Stimulated activated CD4-positive, alpha-beta T cell treated with anti-CD3 and anti-CD28 coated beads, Interleukin-4, amount 100 ng/mL, for 48 hours (primary cell): ENCODE measurements at regions not wholly inside any gene's neighbourhood (a gene's known extent, or its start where the extent isn't known, plus 50 kb on each side); places are given as distances from the start of the nearest gene placed in this dataset.

ENCODE experiments used
- DNase-seq, 2 donors: peaks; one replicate each; pipeline ENCODE4 v3.0.0-alpha.2; 2020; ENCODE audit warnings: low read depth in 2 of 2

DNA sequence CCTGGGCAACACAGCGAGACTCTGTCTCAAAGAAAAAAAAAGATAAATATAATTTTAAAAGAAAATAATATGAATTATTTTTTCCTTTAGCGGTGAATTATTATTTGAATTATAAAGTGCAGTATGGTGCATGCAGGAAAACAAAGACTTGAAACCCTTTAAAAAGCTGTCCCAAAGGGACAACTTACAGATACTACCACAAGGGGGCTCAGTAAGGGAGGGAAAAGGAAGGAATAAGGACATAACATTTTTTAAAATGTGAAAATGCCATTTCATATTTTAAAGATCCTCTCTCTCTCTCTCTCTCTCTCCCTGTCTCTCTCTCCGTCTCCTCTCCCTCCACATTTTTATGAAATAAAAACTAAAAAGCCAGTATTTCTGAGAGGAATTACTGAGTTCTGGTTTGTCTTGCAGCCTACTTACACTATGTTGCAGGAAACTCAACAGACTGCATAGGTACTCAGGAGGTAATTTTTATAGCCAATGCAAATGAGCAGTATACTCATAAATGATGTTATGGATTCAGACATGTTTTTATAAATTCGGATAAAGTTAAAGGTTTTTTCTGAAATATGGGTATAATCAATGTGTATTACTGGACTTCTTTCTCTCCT, 455.0 kb upstream of the GJE1 start:
- no peak for DNase-seq

DNA sequence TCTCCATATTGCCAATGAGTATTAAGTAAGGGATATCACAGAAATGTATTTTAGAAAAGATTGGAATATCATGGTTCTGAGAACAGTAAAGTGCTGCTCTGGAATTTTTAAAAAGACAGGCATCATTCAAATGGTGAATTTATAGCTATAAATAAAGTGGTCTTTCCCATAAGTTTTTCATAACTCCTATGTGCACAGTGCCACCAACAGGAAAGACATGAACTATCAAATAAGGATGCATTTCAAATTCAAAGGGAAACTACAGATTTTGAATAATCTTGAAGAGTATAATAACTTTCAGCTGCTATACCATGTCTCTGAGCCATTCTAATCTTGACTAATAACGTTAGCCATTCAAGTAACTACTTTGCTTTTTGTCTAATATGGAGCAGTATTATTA, 456.8 kb upstream of the GJE1 start:
- no peak for DNase-seq

DNA sequence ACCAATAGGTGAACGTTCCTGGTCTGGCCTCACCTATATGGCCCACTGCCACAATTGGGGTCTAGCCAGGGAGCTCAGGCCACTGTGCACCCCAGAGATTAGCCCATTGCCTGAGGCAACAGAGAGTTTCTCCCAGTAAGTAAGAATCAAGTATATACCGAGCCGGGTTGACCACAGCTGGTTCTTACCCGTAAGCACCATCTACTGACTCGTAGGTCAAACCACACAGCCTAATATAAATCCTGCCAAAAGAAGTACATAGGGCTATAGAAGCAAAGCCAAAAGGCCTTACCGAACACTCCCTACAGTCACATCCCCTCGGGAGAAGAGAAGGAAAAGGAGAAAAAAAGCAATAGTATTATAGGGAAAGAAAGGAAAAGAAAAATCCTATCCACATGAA, 463.6 kb upstream of the GJE1 start:
- no peak for DNase-seq

DNA sequence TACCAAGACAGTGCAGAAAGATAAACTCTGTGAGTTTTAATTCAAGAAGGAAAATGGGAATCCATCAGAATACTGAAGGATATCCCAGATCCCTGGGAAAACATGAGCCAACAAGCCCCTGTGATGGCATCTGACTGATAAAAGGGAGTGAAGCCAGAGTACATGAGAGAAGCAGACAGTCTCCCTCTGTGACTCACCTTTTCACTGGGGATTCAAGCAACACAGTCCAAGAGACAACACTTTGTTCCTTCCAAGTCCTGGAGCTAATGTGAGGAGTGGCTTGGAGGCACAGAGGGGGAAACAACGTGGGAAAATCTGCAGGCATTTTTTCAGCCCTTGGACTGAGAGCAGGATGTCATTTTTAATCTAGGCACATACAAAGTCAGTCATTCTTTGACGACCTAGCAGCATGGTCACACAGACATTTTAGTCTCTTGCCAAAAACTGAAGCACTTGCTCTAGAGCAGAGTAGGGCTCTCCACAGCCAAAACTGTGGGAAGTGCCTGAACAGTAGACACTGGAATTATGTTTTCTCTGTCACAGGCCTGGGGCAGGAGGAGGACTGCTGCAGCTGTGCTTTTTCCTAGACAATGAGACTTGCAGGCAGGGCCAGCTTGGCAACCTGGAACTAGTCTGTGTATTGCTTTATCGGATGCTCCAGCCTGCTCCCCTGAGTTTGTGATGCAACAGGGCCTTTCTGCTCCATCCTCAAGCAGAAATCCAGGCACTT, 465.0 kb upstream of the GJE1 start:
- no peak for DNase-seq

DNA sequence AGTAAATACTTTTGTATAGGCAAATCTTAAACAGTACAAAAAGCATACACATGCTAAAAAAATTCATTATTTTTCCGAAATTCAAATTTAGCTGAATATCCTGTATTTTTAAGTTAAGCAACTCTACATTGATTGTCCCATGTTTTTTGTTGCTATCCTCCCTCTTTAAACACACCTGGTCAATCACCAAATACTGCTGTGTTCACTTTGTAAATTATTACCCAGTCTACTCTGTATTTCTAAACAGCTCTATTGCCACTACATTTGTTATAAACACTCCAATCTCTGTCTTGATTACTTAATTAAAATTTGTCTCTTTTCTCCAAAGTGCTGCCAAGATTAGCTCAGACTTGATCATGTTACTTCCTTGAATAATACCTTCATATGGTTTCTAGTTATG, 466.5 kb upstream of the GJE1 start:
- no peak for DNase-seq

DNA sequence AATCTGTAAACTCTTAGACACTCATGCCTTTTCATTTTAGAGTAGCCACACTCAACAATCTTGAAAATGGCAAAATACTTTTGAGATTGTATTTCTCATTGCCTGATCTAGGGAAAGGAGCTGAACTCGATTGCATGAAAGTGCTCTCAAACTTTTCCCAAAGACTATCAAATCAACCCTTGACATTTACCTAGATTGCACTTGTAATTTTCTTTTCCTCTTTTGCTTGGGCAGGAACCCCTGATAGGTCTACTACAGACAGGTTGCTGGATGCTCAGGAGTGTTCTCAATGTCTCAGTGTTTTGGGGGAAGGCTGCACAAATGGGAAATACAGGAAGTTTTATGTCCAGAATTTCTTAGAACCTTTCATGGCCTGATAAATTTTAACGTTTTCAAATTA, 468.0 kb upstream of the GJE1 start:
- no peak for DNase-seq

DNA sequence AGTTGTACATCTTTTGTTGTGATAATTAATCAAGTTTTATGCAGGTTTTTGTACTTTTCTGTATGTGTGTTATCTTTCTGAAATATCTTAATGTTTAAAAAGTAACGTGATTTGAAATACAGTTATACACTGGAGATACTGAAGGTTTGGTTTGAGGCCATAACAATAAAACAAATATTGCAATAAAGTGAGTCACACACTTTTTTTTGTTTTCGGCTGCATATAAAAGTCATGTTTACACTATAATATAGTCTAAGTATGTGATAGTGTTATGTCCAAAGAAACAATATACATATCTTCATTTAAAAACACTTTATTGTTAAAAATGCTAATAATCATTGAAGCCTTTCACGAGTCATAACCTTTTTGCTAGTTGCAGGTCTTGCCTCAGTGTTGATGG, 473.1 kb upstream of the GJE1 start:
- no peak for DNase-seq

DNA sequence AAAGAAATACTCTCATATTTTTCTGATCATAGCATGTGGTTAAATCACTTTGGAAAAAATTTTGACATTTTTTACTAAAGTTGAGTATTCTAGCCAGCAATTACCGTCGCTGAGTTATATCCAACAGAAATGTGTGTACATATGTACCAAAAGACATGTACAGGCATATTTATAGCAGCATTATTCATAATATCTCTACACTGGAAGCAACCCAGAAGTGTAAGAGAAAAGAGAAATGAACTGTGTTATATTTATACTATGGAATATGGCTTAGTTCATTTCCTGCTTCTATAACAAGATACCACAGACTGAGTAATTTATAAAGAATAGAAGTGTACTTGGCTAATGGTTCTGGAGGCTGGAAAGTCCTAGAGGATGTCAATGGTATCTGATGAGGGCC, 474.0 kb upstream of the GJE1 start:
- no peak for DNase-seq

DNA sequence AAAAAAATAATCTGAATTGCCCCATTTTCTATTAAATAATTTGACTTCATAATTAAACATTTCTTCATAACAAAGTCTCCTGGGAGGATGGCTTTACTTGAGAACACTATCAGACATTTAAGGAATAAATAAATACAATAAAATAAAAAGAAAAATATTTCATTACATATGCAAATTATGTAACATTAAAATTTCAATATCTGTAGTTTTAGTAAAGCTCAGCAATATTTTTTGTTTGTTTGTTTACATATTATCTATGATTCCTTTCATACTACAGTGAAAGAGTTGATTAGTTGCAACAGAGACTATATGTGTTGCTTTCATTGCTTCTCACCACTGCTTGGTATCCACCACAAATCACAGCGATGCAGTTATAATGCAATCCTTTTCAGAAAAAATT, 474.9 kb upstream of the GJE1 start:
- no peak for DNase-seq

DNA sequence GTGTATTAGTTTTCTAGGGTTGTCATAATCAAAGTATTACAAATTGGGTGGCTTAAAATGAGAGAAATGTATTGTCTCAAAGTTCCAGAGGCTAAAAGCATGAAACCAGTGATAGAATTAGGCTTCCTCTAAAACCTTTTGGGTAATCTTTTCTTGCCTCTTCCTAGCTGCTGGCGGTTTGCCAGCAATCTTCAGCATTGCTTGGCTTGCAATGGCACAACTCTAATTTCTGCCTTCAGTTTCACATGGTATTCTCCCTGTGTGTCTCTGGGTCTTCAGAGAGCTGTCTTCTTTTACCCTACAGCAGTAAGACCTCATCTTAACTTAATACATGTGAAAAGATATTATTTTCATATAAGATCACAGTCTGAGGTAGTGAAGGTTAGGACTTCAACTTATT, 479.1 kb upstream of the GJE1 start:
- no peak for DNase-seq

DNA sequence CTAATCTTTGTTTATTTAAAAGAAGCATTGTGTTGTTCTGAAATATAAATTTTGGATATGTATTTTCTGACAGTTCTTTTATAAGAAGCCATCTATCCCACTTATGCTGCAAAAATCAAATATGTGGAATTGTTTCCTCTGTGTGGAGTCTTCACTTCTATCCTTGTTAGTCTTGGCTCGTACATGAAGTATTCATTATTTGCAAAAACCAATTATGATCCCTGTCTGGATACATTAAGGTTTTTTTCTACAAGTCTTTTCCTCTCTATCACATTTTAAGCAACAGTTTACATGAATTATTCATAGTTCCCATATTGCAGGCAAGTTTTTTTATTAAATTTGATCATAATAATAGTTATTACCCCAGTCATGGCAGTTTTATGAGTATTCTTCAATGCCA, 490.8 kb upstream of the GJE1 start:
- no peak for DNase-seq

DNA sequence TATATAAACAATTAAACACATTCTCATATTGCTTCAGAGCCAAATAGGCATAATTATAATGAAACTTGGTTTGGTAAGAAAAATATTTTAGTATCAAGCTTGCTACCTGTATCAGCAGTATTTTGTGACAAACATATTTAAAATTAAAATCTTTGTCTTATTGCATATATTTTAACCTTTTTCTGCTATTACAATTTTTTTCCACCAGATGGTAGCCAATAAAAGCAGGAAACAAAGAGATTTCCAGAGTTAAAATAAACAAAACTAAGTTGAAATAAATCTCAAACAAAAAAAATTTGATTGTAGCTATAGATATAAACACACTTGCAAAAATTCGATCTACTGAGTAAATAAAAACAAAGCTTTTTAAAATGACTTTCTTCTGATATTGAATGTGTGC, 491.3 kb upstream of the GJE1 start:
- DNase-seq = no peak

DNA sequence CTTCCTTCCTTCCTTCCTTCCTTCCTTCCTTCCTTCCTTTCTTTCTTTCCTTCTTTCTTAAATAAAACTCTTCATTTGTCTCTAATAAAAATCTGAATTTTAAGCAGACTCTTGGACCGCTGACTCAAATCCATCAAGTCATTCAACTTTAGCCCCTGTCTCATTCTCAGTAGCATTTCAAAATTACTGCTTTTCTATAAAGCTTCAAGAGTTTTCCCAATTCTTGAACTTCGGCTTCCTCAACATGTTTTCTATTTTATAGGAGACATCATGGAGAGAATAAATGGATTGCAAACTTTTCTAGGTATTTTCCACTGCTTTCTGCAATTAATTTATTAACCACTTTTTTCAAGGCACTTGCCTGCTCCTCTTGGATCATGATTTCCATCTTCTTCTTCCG, 497.1 kb upstream of the GJE1 start:
- DNase-seq = no peak

DNA sequence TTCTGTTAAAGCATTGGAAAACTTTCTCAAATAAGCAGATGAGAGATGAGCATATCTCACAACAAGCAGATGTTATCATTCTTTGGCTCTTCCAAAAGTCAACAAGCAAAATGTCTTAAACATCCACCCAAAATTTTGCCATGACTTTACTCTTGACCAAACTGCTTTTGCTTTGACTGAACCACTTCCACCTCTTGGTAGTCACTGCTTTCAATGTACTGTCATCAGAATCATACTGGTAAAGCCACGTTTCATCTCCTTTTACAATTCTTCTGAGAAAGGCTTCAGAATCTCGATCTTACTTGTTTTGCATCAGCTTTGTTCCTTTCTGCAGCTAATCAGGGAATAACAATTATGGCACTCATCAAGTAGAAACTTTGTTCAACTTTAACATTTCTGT, 498.5 kb upstream of the GJE1 start:
- DNase-seq = no peak

DNA sequence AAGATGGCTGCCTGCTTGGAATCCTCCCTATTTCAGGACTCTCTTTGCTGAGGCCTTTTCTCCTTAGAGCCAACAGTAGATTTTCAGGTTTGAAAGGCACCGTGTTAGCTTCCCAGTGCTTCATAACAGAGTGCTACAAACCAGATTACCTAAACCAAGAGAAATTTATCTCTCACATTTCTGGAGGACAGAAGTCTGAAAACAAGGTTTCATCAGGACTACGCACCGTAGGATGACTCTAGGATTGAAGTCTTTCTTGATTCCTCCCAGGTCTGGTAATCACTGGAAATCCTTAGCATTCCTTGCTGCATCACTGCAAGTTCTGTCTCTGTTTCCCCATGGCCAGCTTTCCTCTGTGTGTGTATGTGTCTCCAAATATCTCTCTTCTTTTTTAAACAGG, 508.4 kb upstream of the GJE1 start:
- DNase-seq = no peak

DNA sequence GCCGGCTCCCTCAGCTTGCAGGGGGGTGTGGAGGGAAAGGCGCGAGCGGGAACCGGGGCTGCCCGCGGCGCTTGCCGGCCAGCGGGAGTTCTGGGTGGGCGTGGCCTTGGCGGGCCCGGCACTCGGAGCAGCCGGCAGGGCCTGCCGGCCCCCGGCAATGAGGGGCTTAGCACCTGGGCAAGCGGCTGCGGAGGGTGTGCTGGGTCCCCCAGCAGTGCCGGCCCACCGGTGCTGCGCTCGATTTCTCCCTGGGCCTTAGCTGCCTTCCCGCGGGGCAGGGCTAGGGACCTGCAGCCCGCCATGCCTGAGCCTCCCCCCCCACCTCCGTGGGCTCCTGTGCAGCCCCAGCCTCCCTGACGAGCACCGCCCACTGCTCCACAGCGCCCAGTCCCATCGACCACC, 514.5 kb upstream of the GJE1 start:
- DNase-seq = no peak

DNA sequence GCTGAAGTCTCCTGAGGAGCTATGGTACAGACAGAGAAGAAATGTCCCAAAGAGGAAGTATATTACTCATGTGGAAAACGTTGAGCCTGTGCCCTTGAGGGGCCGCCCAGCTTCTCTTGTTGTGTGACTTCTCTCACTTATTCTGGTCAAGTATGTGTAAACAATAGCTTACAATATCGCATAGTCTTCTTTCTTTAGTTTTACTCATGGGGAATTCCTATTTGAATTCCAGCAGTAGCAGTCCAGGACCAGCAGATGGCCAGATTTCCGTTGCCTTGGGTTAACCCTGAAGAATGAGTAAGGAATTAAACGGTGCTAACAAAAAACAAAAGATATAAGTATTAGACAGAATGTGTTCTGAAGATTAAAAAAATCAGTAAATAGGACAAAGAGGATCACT, 522.0 kb upstream of the GJE1 start:
- no peak for DNase-seq

DNA sequence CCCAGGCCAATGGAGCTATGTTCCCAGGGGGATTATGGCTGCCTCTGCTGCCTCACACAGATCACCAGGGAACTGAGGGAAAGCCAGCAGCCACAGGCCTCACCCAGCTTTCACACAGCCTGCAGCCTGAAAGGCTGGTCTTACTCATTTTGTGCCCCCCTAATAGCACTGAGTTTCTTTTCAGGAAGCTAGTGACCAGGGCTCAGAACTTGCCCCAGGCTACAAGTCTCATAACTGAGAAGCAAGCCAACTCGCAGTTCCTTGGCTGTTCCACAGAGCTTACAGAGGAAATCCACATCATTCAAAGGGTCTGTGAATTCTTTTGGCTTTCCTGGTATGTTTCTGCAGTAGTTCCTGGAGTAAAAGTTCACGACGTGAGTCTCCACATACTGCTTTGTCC, 524.8 kb upstream of the GJE1 start:
- DNase-seq = no peak

DNA sequence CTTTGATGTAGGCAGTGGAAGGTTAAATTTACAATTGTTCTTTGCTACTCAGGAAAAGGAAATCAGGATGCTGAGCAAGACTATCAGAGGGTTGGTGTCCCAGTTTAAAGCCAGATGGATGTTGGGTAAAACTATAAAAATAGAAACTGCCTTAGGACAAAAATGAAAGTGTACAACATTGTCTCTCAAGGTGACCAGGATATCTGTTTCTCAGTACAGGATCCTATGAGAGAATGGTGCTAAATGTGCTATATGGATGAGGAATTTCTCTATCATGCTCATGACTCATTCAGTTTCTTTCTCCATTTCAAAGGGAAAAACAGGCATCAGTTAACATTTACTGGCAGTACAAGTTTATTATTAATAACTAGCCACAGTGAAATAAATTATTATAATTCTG, 534.2 kb upstream of the GJE1 start:
- no peak for DNase-seq

DNA sequence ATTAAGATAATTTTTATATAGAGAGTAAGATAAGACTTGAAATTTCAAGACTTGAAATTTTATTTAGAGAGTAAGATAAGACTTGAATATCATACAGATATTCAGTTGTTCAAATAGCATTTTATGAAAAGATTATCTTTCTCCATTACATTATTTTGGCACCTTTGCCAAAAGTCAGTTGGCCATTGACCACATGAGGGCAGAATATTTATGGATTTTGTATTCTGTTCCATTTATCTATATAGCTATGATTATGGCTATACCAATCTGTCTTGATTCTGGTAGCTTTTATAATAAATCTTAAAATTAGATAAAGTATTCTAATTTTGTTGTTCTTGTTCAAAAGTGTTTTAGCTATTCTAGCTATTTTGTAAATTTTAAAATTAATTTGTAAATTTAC, 537.9 kb upstream of the GJE1 start:
- no peak for DNase-seq

DNA sequence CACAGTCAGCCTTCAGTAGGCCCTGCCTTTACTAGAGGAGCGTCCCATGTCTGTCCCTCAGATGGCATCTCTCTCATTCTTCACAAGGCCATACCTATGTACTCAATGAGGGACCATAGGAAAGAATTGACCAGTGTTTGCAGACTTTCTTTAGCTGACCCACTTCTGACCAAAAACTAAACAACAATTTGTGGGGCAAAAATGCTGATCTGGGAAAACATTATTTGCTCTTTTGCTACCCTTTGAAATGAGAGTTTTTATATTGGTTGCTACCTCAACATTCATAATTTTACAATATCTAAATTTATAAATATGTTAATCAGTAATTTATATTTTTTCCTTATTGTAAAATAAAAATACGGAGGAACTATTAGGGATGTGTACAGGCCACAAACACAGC, 539.4 kb upstream of the GJE1 start:
- DNase-seq = no peak

DNA sequence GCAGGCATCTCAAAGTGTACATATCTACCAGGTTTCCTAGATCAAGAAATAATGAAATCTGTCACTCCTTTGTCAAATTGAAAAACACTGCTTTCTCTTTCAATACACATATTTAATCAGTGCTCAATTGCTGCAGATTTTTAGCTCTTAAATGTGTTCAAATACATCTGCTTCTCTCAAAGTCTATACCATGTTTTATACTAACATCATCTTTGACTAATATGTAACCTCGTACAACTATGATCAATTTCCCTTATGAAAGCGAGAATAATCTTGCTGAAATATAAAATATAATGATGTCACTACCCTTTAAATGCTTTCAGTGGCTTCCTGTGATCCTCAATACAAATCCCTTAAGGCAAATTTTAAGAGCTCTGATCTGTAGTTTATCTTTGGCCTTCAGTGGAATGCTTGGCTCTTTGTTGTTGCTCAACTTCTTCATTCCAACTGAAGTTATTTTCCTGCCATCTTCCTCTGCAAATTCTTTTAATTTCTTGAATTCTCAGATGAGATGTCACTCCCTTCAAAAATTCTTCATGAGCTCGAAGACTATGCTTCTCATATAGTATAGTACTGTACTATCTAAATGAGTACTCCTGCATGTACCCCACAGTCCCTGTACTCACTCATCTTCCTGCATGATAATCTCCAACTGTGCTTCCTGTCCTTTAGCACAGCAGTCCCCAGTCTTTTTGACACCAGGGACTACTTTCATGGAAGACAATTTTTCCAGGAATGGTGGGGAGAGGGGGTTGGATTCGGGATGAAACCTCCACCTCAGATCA, 545.1 kb upstream of the GJE1 start:
- DNase-seq = no peak

DNA sequence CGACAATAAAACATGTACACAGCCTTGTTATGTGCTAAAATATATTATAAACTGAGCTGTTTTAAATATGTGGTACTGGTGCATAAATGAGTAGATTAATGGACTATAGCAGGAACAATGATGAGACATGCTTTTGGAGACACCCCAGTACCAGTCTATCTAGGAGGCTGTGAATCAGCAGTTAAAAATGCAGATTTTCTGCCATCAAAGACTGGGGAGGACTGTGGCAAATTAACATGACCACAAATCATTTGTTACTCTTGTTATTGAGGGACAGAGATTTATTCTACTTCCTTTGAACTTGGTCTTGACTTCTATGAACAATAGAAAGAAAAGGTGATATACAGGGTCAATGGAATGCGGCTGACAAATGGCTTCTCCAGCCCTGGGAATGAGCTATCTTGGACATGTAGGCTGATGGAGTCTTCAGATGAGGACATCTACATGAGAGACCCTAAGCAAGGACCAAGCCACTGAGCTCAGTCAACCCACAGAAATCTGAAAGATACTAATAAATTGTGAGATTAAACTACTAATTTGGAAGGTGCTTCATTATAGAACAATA, 551.7 kb upstream of the GJE1 start:
- no peak for DNase-seq
